ENCODE measurements at regions not wholly inside any gene's neighbourhood (a gene's known extent, or its start where the extent isn't known, plus 50 kb on each side); places are given as distances from the start of the nearest gene placed in this dataset.

- no peaks in the 10 kb centered on the region for H3K27me3 ChIP-seq
- H3K4me3 Mint-ChIP-seq = no peak overlapping the region
- H3F3A ChIP-seq (ENCODE audit: low read depth) = no peaks in the 10 kb centered on the region
- no peaks in the 10 kb centered on the region for H4K20me1 ChIP-seq (ENCODE audit: low read depth)
- H3K4me3 ChIP-seq = no peak overlapping the region
- H3K36me3 Mint-ChIP-seq = no peaks in the 10 kb centered on the region
- TF ChIP-seq EZH2phosphoT487 (IDR thresholded peaks at IDR 0.05) (no peak), EZH2 (IDR thresholded peaks at IDR 0.05) (no peak)
- TF ChIP-seq, protein P1, sequence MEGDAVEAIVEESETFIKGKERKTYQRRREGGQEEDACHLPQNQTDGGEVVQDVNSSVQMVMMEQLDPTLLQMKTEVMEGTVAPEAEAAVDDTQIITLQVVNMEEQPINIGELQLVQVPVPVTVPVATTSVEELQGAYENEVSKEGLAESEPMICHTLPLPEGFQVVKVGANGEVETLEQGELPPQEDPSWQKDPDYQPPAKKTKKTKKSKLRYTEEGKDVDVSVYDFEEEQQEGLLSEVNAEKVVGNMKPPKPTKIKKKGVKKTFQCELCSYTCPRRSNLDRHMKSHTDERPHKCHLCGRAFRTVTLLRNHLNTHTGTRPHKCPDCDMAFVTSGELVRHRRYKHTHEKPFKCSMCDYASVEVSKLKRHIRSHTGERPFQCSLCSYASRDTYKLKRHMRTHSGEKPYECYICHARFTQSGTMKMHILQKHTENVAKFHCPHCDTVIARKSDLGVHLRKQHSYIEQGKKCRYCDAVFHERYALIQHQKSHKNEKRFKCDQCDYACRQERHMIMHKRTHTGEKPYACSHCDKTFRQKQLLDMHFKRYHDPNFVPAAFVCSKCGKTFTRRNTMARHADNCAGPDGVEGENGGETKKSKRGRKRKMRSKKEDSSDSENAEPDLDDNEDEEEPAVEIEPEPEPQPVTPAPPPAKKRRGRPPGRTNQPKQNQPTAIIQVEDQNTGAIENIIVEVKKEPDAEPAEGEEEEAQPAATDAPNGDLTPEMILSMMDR (IDR thresholded peaks at IDR 0.05) = no peak
- H3K4me1 ChIP-seq = no peaks in the 10 kb centered on the region
- no peak overlapping the region for H2AFZ ChIP-seq (replicated peaks)
- no peaks in the 10 kb centered on the region for H3K9me3 Mint-ChIP-seq
- no peak overlapping the region for H3K27ac Mint-ChIP-seq
- H3K4me1 Mint-ChIP-seq = no peaks in the 10 kb centered on the region
- H3K27ac ChIP-seq = no peak overlapping the region
- H3K4me2 ChIP-seq = no peak overlapping the region
- H3K9me3 ChIP-seq (ENCODE audit: low read depth) = no peaks in the 10 kb centered on the region
- H3K27me3 Mint-ChIP-seq (ENCODE audit: insufficient read depth, low read depth) = no peaks in the 10 kb centered on the region
- DNase-seq (ENCODE audit: low spot score) = no peak
- H3K9ac ChIP-seq = no peak overlapping the region
- H3K79me2 ChIP-seq (ENCODE audit: low read depth) = no peaks in the 10 kb centered on the region
- no peaks in the 10 kb centered on the region for H3K36me3 ChIP-seq
Measured at GRCh38 chr11:104820431-104820830, 77.8 kb downstream of the CASP12 start.

- H3K4me1 ChIP-seq = no peaks in the 10 kb centered on the region
- TF ChIP-seq, protein P1 (IDR thresholded peaks at IDR 0.05) = no peak
- TF ChIP-seq EZH2phosphoT487 (IDR thresholded peaks at IDR 0.05) (no peak), EZH2 (IDR thresholded peaks at IDR 0.05) (no peak)
- DNase-seq (ENCODE audit: low spot score) = no peak
- H3K9ac ChIP-seq = no peak overlapping the region
- Mint-ChIP-seq H3K4me3 (no peak overlapping the region), H3K27me3 (ENCODE audit: insufficient read depth, low read depth) (no peaks in the 10 kb centered on the region), H3K4me1 (no peaks in the 10 kb centered on the region), H3K9me3 (no peaks in the 10 kb centered on the region), H3K36me3 (no peaks in the 10 kb centered on the region), H3K27ac (no peak overlapping the region)
- no peak overlapping the region for H2AFZ ChIP-seq (replicated peaks)
- no peak overlapping the region for H3K4me2 ChIP-seq
- H3K27me3 ChIP-seq = no peaks in the 10 kb centered on the region
- H4K20me1 ChIP-seq (ENCODE audit: low read depth) = no peaks in the 10 kb centered on the region
- no peak overlapping the region for H3K27ac ChIP-seq
- no peaks in the 10 kb centered on the region for H3K79me2 ChIP-seq (ENCODE audit: low read depth)
- H3K9me3 ChIP-seq (ENCODE audit: low read depth) = no peaks in the 10 kb centered on the region
- H3K4me3 ChIP-seq = no peak overlapping the region
- no peaks in the 10 kb centered on the region for H3F3A ChIP-seq (ENCODE audit: low read depth)
- H3K36me3 ChIP-seq = no peaks in the 10 kb centered on the region
Measured at GRCh38 chr11:104819603-104820002, 78.7 kb downstream of the CASP12 start.

DNA sequence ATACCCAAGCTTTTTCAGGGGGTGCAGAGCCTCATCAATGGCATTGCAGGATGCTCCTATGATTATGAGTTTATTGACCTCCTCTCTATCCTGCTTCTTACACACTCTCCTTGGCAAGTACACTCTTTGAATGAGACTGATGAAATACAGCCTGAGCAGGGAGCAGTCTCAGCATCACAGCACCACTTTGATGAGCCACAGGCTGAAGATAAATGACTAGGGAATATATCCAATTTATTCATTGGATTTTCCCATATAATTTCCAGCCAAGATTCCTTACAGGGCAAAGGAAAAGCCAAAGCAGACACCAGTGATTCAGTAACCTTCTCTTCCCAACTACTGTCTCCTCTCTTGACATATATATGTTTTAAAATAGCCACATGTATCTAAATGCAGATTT is 79.2 kb downstream of the CASP12 start:
- H3K4me1 Mint-ChIP-seq = no peaks in the 10 kb centered on the region
- TF ChIP-seq EZH2phosphoT487 (IDR thresholded peaks at IDR 0.05) = no peak
- no peak for TF ChIP-seq EZH2 (IDR thresholded peaks at IDR 0.05)
- TF ChIP-seq, protein P1 (IDR thresholded peaks at IDR 0.05) = no peak
- no peak overlapping the region for H3K4me3 Mint-ChIP-seq
- H3K27ac ChIP-seq = no peak overlapping the region
- no peaks in the 10 kb centered on the region for H3K9me3 Mint-ChIP-seq
- H3K36me3 ChIP-seq = no peaks in the 10 kb centered on the region
- H3K36me3 Mint-ChIP-seq = no peaks in the 10 kb centered on the region
- H3K4me2 ChIP-seq = no peak overlapping the region
- no peaks in the 10 kb centered on the region for H3K9me3 ChIP-seq (ENCODE audit: low read depth)
- no peak overlapping the region for H3K4me3 ChIP-seq
- no peaks in the 10 kb centered on the region for H4K20me1 ChIP-seq (ENCODE audit: low read depth)
- no peaks in the 10 kb centered on the region for H3K27me3 Mint-ChIP-seq (ENCODE audit: insufficient read depth, low read depth)
- no peak overlapping the region for H3K27ac Mint-ChIP-seq
- H3K79me2 ChIP-seq (ENCODE audit: low read depth) = no peaks in the 10 kb centered on the region
- no peak overlapping the region for H2AFZ ChIP-seq (replicated peaks)
- no peak for DNase-seq (ENCODE audit: low spot score)
- H3K27me3 ChIP-seq = no peaks in the 10 kb centered on the region
- no peak overlapping the region for H3K9ac ChIP-seq
- H3K4me1 ChIP-seq = no peaks in the 10 kb centered on the region
- no peaks in the 10 kb centered on the region for H3F3A ChIP-seq (ENCODE audit: low read depth)

DNA sequence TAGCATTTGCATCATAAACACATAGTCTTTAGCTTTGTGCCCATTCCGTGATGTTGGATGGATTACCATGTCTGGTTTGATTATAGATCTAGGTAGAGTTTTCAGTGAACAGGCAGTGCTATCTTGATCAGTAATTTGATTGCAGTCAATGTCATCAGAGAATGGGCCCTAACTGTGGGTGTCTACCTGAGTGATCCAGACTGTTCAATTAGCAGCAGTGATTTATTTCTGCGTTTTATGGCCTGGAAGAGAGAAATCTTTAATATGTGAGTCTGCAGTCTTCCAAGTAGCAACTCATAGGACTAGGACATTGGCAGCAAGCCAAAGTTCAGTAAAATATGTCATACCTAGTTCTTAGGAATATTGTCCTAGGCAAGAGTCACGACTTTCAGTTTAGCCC is 80.3 kb downstream of the CASP12 start:
- Mint-ChIP-seq H3K4me3 (no peak overlapping the region), H3K27ac (no peak overlapping the region), H3K36me3 (no peaks in the 10 kb centered on the region), H3K4me1 (no peaks in the 10 kb centered on the region), H3K9me3 (no peaks in the 10 kb centered on the region), H3K27me3 (ENCODE audit: insufficient read depth, low read depth) (no peaks in the 10 kb centered on the region)
- no peaks in the 10 kb centered on the region for H3K9me3 ChIP-seq (ENCODE audit: low read depth)
- DNase-seq (ENCODE audit: low spot score) = no peak
- H3K4me3 ChIP-seq = no peak overlapping the region
- no peaks in the 10 kb centered on the region for H3K79me2 ChIP-seq (ENCODE audit: low read depth)
- no peak overlapping the region for H2AFZ ChIP-seq (replicated peaks)
- no peaks in the 10 kb centered on the region for H3K36me3 ChIP-seq
- H4K20me1 ChIP-seq (ENCODE audit: low read depth) = no peaks in the 10 kb centered on the region
- no peak overlapping the region for H3K4me2 ChIP-seq
- no peaks in the 10 kb centered on the region for H3K4me1 ChIP-seq
- no peak overlapping the region for H3K9ac ChIP-seq
- H3K27ac ChIP-seq = no peak overlapping the region
- no peaks in the 10 kb centered on the region for H3F3A ChIP-seq (ENCODE audit: low read depth)
- H3K27me3 ChIP-seq = no peaks in the 10 kb centered on the region
- TF ChIP-seq, protein P1 (IDR thresholded peaks at IDR 0.05) = no peak
- no peak for TF ChIP-seq EZH2 (IDR thresholded peaks at IDR 0.05)
- TF ChIP-seq EZH2phosphoT487 (IDR thresholded peaks at IDR 0.05) = no peak
